A673 (cell line): ENCODE measurements at regions not wholly inside any gene's neighbourhood (a gene's known extent, or its start where the extent isn't known, plus 50 kb on each side); places are given as distances from the start of the nearest gene placed in this dataset.

Source experiments
- EZH2 ChIP-seq: fragments of 200-600 bp; sonication (generic); IDR thresholded peaks from 2 replicates; pipeline ENCODE4 v1.6.1; 2017; ENCODE audit warnings: borderline replicate concordance, low read depth, mild to moderate bottlenecking, mixed read lengths, antibody characterized with exemption, low read length; ENCODE audit not compliant: poor library complexity, severe bottlenecking
- TF ChIP-seq, protein P1 (sequence below): fragments of 300-800, 200-600 bp; sonication (generic); conservative IDR thresholded peaks from 2 replicates; pipeline ENCODE4 v1.5.1; 2017; ENCODE audit warnings: low read depth, mild to moderate bottlenecking, antibody characterized with exemption, low read length, moderate library complexity, mixed read lengths

GRCh38 chr20:10812759-10813327 is 139.0 kb upstream of the JAG1 start:
- TF ChIP-seq, protein P1, sequence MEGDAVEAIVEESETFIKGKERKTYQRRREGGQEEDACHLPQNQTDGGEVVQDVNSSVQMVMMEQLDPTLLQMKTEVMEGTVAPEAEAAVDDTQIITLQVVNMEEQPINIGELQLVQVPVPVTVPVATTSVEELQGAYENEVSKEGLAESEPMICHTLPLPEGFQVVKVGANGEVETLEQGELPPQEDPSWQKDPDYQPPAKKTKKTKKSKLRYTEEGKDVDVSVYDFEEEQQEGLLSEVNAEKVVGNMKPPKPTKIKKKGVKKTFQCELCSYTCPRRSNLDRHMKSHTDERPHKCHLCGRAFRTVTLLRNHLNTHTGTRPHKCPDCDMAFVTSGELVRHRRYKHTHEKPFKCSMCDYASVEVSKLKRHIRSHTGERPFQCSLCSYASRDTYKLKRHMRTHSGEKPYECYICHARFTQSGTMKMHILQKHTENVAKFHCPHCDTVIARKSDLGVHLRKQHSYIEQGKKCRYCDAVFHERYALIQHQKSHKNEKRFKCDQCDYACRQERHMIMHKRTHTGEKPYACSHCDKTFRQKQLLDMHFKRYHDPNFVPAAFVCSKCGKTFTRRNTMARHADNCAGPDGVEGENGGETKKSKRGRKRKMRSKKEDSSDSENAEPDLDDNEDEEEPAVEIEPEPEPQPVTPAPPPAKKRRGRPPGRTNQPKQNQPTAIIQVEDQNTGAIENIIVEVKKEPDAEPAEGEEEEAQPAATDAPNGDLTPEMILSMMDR: no peak
- TF ChIP-seq EZH2: no peak
